RPMI7951 (cell line): ENCODE measurements at regions not wholly inside any gene's neighbourhood (a gene's known extent, or its start where the extent isn't known, plus 50 kb on each side); places are given as distances from the start of the nearest gene placed in this dataset.

ENCODE experiments used
- DNase-seq: peaks from one replicate; pipeline ENCODE4 v3.0.0-alpha.2; 2012; ENCODE audit warnings: low read depth

GRCh38 chr9:110143485-110143884 lies 64.5 kb downstream of the C9orf152 start:
- peak; percentile 27 for DNase-seq

GRCh38 chr9:110143950-110144545 lies 63.9 kb downstream of the C9orf152 start:
- DNase-seq, result no peak

DNA sequence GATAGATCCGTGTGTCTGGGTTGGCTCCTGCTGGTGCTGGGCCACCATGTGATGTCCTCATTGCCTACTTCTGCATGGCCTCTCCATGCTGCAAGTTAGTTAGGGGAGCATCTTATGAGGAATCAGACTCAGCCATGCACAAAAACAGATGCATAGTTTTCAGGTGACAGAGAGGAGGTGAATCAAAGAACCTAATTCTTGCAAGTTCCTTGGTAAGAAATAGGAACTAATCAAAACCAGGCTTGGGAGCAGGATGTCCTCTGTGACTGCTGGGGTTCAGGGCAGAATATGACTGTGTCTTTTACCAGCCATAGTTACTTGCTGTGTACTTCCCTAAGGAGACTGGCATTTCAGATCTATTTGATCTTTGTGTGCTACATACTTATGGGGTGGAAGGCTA lies 61.6 kb downstream of the C9orf152 start:
- DNase-seq, result no peak

DNA sequence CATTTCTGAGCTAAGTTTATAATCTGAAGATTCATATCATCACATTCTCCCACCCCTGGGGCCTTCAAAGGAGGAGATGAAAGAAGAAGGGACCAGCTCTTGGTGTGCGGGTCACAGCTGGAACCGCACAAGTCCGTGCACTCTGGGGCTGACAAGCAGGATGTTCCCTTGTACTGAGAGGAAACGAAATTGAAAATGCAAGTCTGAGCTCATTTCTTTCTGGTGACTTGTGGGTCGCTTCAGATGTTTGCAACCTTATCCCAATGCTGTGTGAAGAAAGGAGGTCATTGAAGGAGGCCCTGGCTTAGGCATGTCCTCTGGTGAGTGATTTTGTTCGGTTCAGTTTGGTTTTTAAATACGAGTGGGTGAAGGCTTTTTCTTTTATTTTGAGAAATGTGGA lies 59.6 kb downstream of the C9orf152 start:
- DNase-seq, result peak; percentile 66

DNA sequence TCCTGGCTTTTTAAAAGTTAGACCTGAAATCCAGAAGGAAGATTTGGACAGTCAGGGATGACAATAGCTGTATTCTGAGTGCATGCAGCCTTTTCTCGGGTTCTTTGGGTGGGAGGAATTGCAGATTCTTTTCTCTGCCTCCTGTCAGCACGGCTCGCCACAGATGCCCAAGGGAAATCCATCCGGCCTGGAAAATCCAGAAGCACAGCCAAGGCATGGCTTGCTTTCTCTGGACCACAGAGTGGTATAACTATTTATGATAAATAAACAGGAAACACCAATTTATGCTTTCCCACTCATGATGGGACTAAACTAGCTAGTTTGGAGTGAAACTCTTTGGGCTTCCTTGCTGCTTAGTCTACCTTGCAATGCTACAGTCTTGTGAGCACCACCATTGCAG lies 59.1 kb downstream of the C9orf152 start:
- peak; percentile 38 for DNase-seq
